GM12874 (cell line): ENCODE measurements at regions not wholly inside any gene's neighbourhood (a gene's known extent, or its start where the extent isn't known, plus 50 kb on each side); places are given as distances from the start of the nearest gene placed in this dataset.

Experiments used
- TF ChIP-seq, protein P1 (sequence below): IDR thresholded peaks from 2 replicates; pipeline ENCODE4 v1.5.1; 2011; ENCODE audit warnings: low read depth, mild to moderate bottlenecking, control low read depth, low read length, moderate library complexity; ENCODE audit not compliant: insufficient read depth

- TF ChIP-seq, protein P1, sequence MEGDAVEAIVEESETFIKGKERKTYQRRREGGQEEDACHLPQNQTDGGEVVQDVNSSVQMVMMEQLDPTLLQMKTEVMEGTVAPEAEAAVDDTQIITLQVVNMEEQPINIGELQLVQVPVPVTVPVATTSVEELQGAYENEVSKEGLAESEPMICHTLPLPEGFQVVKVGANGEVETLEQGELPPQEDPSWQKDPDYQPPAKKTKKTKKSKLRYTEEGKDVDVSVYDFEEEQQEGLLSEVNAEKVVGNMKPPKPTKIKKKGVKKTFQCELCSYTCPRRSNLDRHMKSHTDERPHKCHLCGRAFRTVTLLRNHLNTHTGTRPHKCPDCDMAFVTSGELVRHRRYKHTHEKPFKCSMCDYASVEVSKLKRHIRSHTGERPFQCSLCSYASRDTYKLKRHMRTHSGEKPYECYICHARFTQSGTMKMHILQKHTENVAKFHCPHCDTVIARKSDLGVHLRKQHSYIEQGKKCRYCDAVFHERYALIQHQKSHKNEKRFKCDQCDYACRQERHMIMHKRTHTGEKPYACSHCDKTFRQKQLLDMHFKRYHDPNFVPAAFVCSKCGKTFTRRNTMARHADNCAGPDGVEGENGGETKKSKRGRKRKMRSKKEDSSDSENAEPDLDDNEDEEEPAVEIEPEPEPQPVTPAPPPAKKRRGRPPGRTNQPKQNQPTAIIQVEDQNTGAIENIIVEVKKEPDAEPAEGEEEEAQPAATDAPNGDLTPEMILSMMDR: no peak
Measured at GRCh38 chr21:41671212-41671762, 95.6 kb downstream of the RIPK4 start.

DNA sequence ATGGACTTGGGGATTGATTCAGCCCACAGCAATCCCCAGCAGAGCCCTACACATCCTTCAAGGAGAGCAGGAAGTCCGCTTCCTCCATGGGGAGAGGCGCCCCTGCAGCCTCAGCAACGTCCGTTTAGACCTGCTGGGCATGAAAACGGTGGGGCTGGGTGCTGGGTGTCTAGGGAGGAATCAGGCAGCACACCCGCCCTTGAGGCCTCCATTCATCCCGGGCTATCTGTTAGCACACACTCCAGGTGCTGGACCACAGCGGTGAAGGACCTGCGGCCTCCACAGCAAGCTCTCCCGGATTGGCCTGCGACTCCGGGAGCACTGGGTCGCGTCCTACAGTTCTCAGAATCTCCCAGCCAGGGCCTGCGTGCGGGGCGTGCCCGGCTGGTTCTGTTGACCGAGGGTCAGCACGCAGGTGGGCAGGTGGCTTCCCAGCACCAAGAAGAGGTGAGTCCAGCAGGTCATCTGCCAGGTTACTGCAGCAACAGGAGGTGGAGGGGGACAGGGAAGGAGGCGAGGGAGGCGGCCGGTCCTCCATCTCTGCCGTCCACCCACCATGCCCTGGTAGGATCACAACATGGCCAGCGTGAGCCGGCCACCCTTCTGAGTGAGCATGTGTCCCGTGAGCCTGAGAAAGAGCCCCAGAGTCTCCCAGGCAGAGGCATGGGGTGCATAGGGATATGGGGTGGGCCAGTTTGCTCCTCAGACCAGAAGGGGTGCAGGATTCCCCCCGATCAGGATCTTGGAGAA is 96.6 kb downstream of the RIPK4 start:
- TF ChIP-seq, protein P1: no peak

DNA sequence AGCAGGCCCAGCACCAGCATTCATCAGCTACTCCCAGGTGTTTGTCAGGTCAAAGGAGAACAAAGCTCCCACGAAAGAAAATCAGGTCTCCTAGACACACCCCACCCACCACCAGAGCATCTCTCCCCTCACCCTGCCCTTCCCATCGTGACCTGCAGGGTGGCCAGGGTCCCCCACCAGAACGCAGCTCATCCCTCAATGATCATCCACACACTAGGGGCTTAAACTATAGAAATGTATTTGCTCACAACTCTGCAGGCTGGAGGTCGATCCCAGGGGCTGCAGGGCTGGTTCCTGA is 97.4 kb downstream of the RIPK4 start:
- TF ChIP-seq, protein P1: no peak

- TF ChIP-seq, protein P1: no peak
Measured at GRCh38 chr21:41668686-41669532, 97.9 kb downstream of the RIPK4 start.

DNA sequence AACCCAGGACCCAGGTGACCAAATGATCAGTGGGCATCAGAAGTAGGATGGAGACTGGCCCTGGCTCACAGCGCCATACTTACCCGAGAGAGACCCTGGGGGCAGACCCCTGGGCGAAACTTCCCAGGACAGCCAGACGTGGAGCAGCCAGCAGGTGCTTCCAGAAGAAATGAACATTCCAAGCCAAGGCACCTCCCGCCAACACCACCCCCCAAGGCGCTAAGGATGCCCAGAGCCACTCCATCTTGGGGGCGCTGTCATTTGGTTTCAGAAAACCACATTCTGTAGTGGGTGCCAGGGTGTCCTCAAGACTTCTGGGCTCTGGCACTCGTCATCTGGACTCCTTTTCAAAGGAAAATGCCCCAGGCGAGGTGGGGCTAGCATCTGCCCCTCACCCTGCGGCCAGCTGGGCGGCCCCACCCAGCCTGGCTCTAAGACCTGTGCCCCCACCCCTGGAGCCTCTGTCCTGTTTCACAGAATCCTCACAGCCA is 98.8 kb downstream of the RIPK4 start:
- TF ChIP-seq, protein P1: no peak

GRCh38 chr21:41667136-41667535 is 99.7 kb downstream of the RIPK4 start:
- TF ChIP-seq, protein P1: no peak

DNA sequence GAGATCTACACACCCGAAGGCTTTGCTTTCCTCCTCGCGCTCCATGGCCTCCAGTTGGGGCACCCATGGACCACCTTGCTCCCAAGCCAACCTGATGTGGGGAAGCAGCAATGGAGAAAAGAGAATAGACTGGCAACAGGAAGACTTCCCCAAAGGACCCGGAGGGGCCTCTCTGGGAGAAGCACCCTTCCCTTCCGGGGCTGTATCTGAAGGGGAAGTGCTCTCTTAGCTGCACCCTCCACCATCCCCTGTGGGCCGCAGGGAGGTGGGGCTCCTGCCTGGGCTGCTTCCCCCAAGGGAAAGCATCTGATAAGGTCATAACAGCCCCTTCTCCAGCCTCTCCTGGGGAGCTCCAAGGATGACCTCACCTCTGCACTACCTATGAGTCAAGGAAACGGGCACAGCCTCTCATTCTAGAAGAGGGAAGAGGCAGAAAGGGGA is 100.2 kb downstream of the RIPK4 start:
- TF ChIP-seq, protein P1: no peak
